ENCODE measurements at regions not wholly inside any gene's neighbourhood (a gene's known extent, or its start where the extent isn't known, plus 50 kb on each side); places are given as distances from the start of the nearest gene placed in this dataset.

- DNase-seq: no peak
These were observed 53.3 kb upstream of the NXPH1 start for GRCh38 chr7:8380130-8380529.

GRCh38 chr7:8382004-8382730 is 51.2 kb upstream of the NXPH1 start:
- no peak for DNase-seq

Measured in NCI-H1436 treated with DMSO at 0.1 percent for 48 hours (cell line).